ENCODE measurements at regions not wholly inside any gene's neighbourhood (a gene's known extent, or its start where the extent isn't known, plus 50 kb on each side); places are given as distances from the start of the nearest gene placed in this dataset.

GRCh38 chr2:176742271-176742670 lies 470.3 kb upstream of the HNRNPA3 start (continued):
- TF ChIP-seq CBFB (CRISPR knock-in tag; IDR thresholded peaks at IDR 0.05) (no peak), SMYD3 (CRISPR knock-in tag; IDR thresholded peaks at IDR 0.05) (no peak), KAT7 (CRISPR knock-in tag; IDR thresholded peaks at IDR 0.05; ENCODE audit: borderline replicate concordance) (no peak), SNRNP70 (IDR thresholded peaks at IDR 0.05; ENCODE audit: low read depth, low read length) (no peak), SAP130 (CRISPR knock-in tag; IDR thresholded peaks at IDR 0.05; ENCODE audit: low read depth) (no peak), ZNF180 (CRISPR knock-in tag; IDR thresholded peaks at IDR 0.05; ENCODE audit: borderline replicate concordance, low read depth) (no peak)

DNA sequence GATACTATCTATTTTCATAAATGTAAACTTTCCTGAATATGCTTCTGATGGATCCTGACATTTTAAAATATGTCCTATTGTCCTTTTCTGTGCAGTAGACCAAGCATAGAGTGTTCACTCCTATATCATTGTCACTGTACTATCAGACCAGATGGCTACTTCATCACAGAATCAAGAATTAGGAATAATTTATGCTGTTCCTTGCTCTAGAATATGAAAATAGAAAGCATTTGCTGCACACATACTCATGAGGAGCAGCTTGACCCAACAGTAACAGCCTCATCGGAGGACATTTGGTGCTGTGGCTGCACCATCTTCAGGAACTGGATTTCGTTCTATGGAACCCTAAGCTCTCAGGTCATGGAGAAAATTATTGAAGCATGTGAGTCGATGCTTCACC lies 468.9 kb upstream of the HNRNPA3 start:
- FAIRE-seq: no peak
- in situ Hi-C loops (cut with HindIII; ENCODE audit: extremely low pct_ligation_motif_present, low pct_unique_long_range_greater_than_20kb): no loop called here
- no peak overlapping the region for H3K27ac ChIP-seq (ENCODE audit: extremely low read length, insufficient read depth, low read length)
- DNase-seq (ENCODE audit: low spot score): no peak
- no TSS peak for BruUV-seq (replicated peaks)
- no peaks in the 10 kb centered on the region for H3K9me3 ChIP-seq (ENCODE audit: low read length)
- peaks cover 0 to 21% of the 10 kb centered on the region in 2 experiments; a peak in 2 of 5 replicates for H3K27me3 ChIP-seq (ENCODE audit: control insufficient read depth in 1 of 2, insufficient read depth in 2 of 2, low read length in 2 of 2)
- no peak overlapping the region for H2AFZ ChIP-seq (ENCODE audit: low read length)
- intact Hi-C loops (cut with micrococcal nuclease; ENCODE audit: unreplicated experiment): no loop called here
- H3K9ac ChIP-seq (ENCODE audit: insufficient read depth, low read depth, low read length): no peak overlapping the region
- no peak for ATAC-seq
- H3K36me3 ChIP-seq (replicated peaks in 1 of 2; ENCODE audit: control insufficient read depth in 1 of 2, insufficient read depth in 2 of 2, low read length in 2 of 2): no peaks in the 10 kb centered on the region
- H3K79me2 ChIP-seq (ENCODE audit: insufficient read depth, low read length): no peaks in the 10 kb centered on the region
- ChIA-PET CTCF (ENCODE audit: low intra/inter-chr PET ratio, low total read pairs) (no interaction called here), POLR2A (no interaction called here)
- whole genome bisulfite sequencing (ENCODE audit: low lambda C conversion rate): 9% methylated on average over 3 of the region's 3 CpGs
- no peak overlapping the region for H3K4me3 ChIP-seq (replicated peaks in 1 of 3; ENCODE audit: insufficient read depth in 1 of 3, low read depth in 2 of 3, low read length in 3 of 3)
- H3K4me2 ChIP-seq (ENCODE audit: low read depth, low read length): no peak overlapping the region
- H3K4me1 ChIP-seq (ENCODE audit: insufficient read depth, low read length): no peaks in the 10 kb centered on the region
- H4K20me1 ChIP-seq (ENCODE audit: insufficient read depth, low read length): no peaks in the 10 kb centered on the region
- TF ChIP-seq NAIF1 (CRISPR knock-in tag; IDR thresholded peaks at IDR 0.05; ENCODE audit: borderline replicate concordance): no peak
- no peak for TF ChIP-seq NR2F1 (CRISPR knock-in tag; IDR thresholded peaks at IDR 0.05)
- no peak for TF ChIP-seq ZNF549 (CRISPR knock-in tag; IDR thresholded peaks at IDR 0.05)
- TF ChIP-seq ZNF746 (CRISPR knock-in tag; IDR thresholded peaks at IDR 0.05): no peak
- no peak for TF ChIP-seq HNF1A (IDR thresholded peaks at IDR 0.05; ENCODE audit: low read depth)
- no peak for TF ChIP-seq HNF1A (CRISPR knock-in tag; IDR thresholded peaks at IDR 0.05; ENCODE audit: borderline replicate concordance)
- no peak for TF ChIP-seq FOXO4 (CRISPR knock-in tag; conservative IDR thresholded peaks at IDR 0.05)
- TF ChIP-seq PLSCR1 (CRISPR knock-in tag; IDR thresholded peaks at IDR 0.05; ENCODE audit: borderline replicate concordance): no peak

Data from HepG2 (cell line).